Suprapubic skin (tissue), 4 donors: ENCODE measurements at regions not wholly inside any gene's neighbourhood (a gene's known extent, or its start where the extent isn't known, plus 50 kb on each side); places are given as distances from the start of the nearest gene placed in this dataset.

ENCODE experiments used
- DNase-seq, 2 donors: peaks; one replicate each; pipeline ENCODE4 v3.0.0-alpha.2; 2019; ENCODE audit warnings: low spot score in 2 of 2
- H3K27ac ChIP-seq: fragments of 200-600 bp; sonication (generic); one replicate; pipeline ENCODE4 v1.5.1; 2019
- H3K27me3 ChIP-seq: fragments of 200-600 bp; sonication (generic); one replicate; pipeline ENCODE4 v1.5.1; 2019
- H3K36me3 ChIP-seq: fragments of 200-600 bp; sonication (generic); one replicate; pipeline ENCODE4 v1.5.1; 2019
- H3K4me1 ChIP-seq: fragments of 200-600 bp; sonication (generic); one replicate; pipeline ENCODE4 v1.5.1; 2019
- H3K4me3 ChIP-seq: fragments of 200-600 bp; sonication (generic); one replicate; pipeline ENCODE4 v1.5.1; 2019; ENCODE audit warnings: mild to moderate bottlenecking
- H3K9me3 ChIP-seq: fragments of 200-600 bp; sonication (generic); one replicate; pipeline ENCODE4 v1.5.1; 2019
- CTCF ChIP-seq, 2 donors: fragments of 200-600 bp in 1 of 2; fragments of 450-650 bp in 1 of 2; sonication (generic) in 1 of 2; IDR thresholded peaks; one replicate each; pipeline ENCODE4 v1.5.1; 2016 to 2019; ENCODE audit warnings: antibody characterized with exemption in 2 of 2, mild to moderate bottlenecking in 1 of 2, moderate library complexity in 1 of 2
- EP300 ChIP-seq: sonication (generic); formaldehyde crosslinking; IDR thresholded peaks from one replicate; pipeline ENCODE4 v1.6.1; 2017; ENCODE audit warnings: antibody characterized with exemption
- POLR2A ChIP-seq, 2 donors: fragments of 450-650 bp; IDR thresholded peaks; one replicate each; pipeline ENCODE4 v1.6.1; 2017; ENCODE audit warnings: antibody characterized with exemption in 2 of 2, mild to moderate bottlenecking in 2 of 2, moderate library complexity in 2 of 2
- POLR2AphosphoS5 ChIP-seq, 3 donors: sonication (generic); formaldehyde crosslinking; IDR thresholded peaks; one replicate each; pipeline ENCODE4 v1.6.1; 2017; ENCODE audit warnings: antibody characterized with exemption in 3 of 3
- WGBS: methylation state at CpG from one replicate; pipeline ENCODE4 v1.1.5; 2018; 5-methylcytosine and 5-hydroxymethylcytosine counted together

- TF ChIP-seq EP300 (no peak), POLR2A (IDR thresholded peaks at IDR 0.05) (no peak), POLR2AphosphoS5 (IDR thresholded peaks at IDR 0.05) (no peak), CTCF (IDR thresholded peaks at IDR 0.05) (no peak)
- H3K9me3 ChIP-seq: no peaks in the 10 kb centered on the region
- 92% methylated on average over 7 of the region's 7 CpGs for WGBS
- DNase-seq: no peak
- peaks cover 28% of the 10 kb centered on the region for H3K27me3 ChIP-seq
- H3K36me3 ChIP-seq: no peaks in the 10 kb centered on the region
- no peak overlapping the region for H3K27ac ChIP-seq
- no peak overlapping the region for H3K4me3 ChIP-seq
- H3K4me1 ChIP-seq: no peaks in the 10 kb centered on the region
Observed at GRCh38 chr6:40321616-40322015, 265.5 kb downstream of the LRFN2 start.

GRCh38 chr6:40320947-40321346, 266.2 kb downstream of the LRFN2 start:
- 54% methylated on average over 2 of the region's 2 CpGs for WGBS
- TF ChIP-seq EP300: no peak
- TF ChIP-seq CTCF (IDR thresholded peaks at IDR 0.05): no peak
- TF ChIP-seq POLR2AphosphoS5 (IDR thresholded peaks at IDR 0.05): no peak
- TF ChIP-seq POLR2A (IDR thresholded peaks at IDR 0.05): no peak

GRCh38 chr6:40320441-40320840, 266.7 kb downstream of the LRFN2 start:
- H3K4me1 ChIP-seq: no peaks in the 10 kb centered on the region
- 89% methylated on average over 3 of the region's 3 CpGs for WGBS
- no peak overlapping the region for H3K4me3 ChIP-seq
- H3K27ac ChIP-seq: no peak overlapping the region
- no peaks in the 10 kb centered on the region for H3K9me3 ChIP-seq
- H3K36me3 ChIP-seq: no peaks in the 10 kb centered on the region
- peaks cover 28% of the 10 kb centered on the region for H3K27me3 ChIP-seq
- TF ChIP-seq EP300: no peak
- no peak for TF ChIP-seq POLR2AphosphoS5 (IDR thresholded peaks at IDR 0.05)
- no peak for TF ChIP-seq CTCF (IDR thresholded peaks at IDR 0.05)
- TF ChIP-seq POLR2A (IDR thresholded peaks at IDR 0.05): no peak
- no peak for DNase-seq

More at GRCh38 chr6:40320947-40321346, 266.2 kb downstream of the LRFN2 start:
- Histone ChIP-seq H3K27me3 (peaks cover 28% of the 10 kb centered on the region), H3K27ac (no peak overlapping the region), H3K9me3 (no peaks in the 10 kb centered on the region), H3K36me3 (no peaks in the 10 kb centered on the region), H3K4me3 (no peak overlapping the region), H3K4me1 (no peaks in the 10 kb centered on the region)
- DNase-seq: no peak

GRCh38 chr6:40319124-40319523, 268.0 kb downstream of the LRFN2 start:
- DNase-seq: no peak
- H3K27me3 ChIP-seq: peaks cover 19% of the 10 kb centered on the region
- H3K27ac ChIP-seq: no peak overlapping the region
- H3K9me3 ChIP-seq: no peaks in the 10 kb centered on the region
- no peaks in the 10 kb centered on the region for H3K4me1 ChIP-seq
- TF ChIP-seq EP300 (no peak), CTCF (IDR thresholded peaks at IDR 0.05) (no peak), POLR2A (IDR thresholded peaks at IDR 0.05) (no peak), POLR2AphosphoS5 (IDR thresholded peaks at IDR 0.05) (no peak)
- H3K4me3 ChIP-seq: no peak overlapping the region
- no peaks in the 10 kb centered on the region for H3K36me3 ChIP-seq

- Histone ChIP-seq H3K4me1 (no peaks in the 10 kb centered on the region), H3K27me3 (peaks cover 7% of the 10 kb centered on the region), H3K9me3 (no peaks in the 10 kb centered on the region), H3K36me3 (no peaks in the 10 kb centered on the region), H3K4me3 (no peak overlapping the region), H3K27ac (no peak overlapping the region)
- TF ChIP-seq EP300 (no peak), CTCF (IDR thresholded peaks at IDR 0.05) (no peak), POLR2AphosphoS5 (IDR thresholded peaks at IDR 0.05) (no peak), POLR2A (IDR thresholded peaks at IDR 0.05) (no peak)
- DNase-seq: no peak
- WGBS: 79% methylated on average over 5 of the region's 5 CpGs
Observed at GRCh38 chr6:40315060-40315459, 272.1 kb downstream of the LRFN2 start.
